Transverse colon (tissue), 4 donors: ENCODE measurements at regions not wholly inside any gene's neighbourhood (a gene's known extent, or its start where the extent isn't known, plus 50 kb on each side); places are given as distances from the start of the nearest gene placed in this dataset.

ENCODE experiments used
- DNase-seq: peaks from one replicate; pipeline ENCODE4 v3.0.0-alpha.2; 2019
- H3K27ac ChIP-seq, 4 donors: fragments of 200-600 bp; sonication (generic); 2 replicates each; pipeline ENCODE4 v1.5.1; 2016 to 2018; ENCODE audit warnings: inconsistent platforms in 4 of 4
- H3K27me3 ChIP-seq: fragments of 200-600 bp; sonication (generic); 2 replicates; pipeline ENCODE4 v1.5.1; 2017; ENCODE audit warnings: inconsistent platforms
- H3K36me3 ChIP-seq, 4 donors: fragments of 200-600 bp; sonication (generic); 2 replicates each; pipeline ENCODE4 v1.5.1; 2017 to 2019; ENCODE audit warnings: inconsistent platforms in 4 of 4
- H3K4me1 ChIP-seq, 4 donors: fragments of 200-600 bp; sonication (generic); 2 replicates each; pipeline ENCODE4 v1.5.1; 2017 to 2020; ENCODE audit warnings: inconsistent platforms in 4 of 4
- H3K4me3 ChIP-seq, 4 donors: fragments of 200-600 bp; sonication (generic); 1 replicate in 1 of 4; 2 replicates in 3 of 4; pipeline versions ENCODE4 v1.5.1 to v1.6.1; 2017 to 2019; ENCODE audit warnings: inconsistent platforms in 4 of 4
- H3K9me3 ChIP-seq, 2 donors: fragments of 200-600 bp; sonication (generic); 2 replicates each; pipeline ENCODE4 v1.5.1; 2017 to 2019; ENCODE audit warnings: inconsistent platforms in 2 of 2
- CTCF ChIP-seq, 5 experiments: fragments of 200-600 bp in 3 of 5; fragments of 450-650 bp in 2 of 5; sonication (generic) in 3 of 5; IDR thresholded peaks; 1 replicate in 2 of 5; 2 replicates in 3 of 5; pipeline ENCODE4 v1.5.1; 2016 to 2017; ENCODE audit warnings: antibody characterized with exemption in 5 of 5, inconsistent platforms in 3 of 5, mild to moderate bottlenecking in 2 of 5, moderate library complexity in 1 of 5
- EP300 ChIP-seq: sonication (generic); formaldehyde crosslinking; IDR thresholded peaks from one replicate; pipeline ENCODE4 v1.6.1; 2017; ENCODE audit warnings: antibody characterized with exemption, low read depth
- POLR2A ChIP-seq: fragments of 450-650 bp; IDR thresholded peaks from one replicate; pipeline ENCODE4 v1.6.1; 2016; ENCODE audit warnings: antibody characterized with exemption, mild to moderate bottlenecking, moderate library complexity
- POLR2AphosphoS5 ChIP-seq, 3 donors: sonication (generic); formaldehyde crosslinking; IDR thresholded peaks; one replicate each; pipeline ENCODE4 v1.6.1; 2016; ENCODE audit warnings: antibody characterized with exemption in 3 of 3
- WGBS, 2 donors: methylation state at CpG; one replicate each; pipeline ENCODE4 v1.1.5; 2018; ENCODE audit warnings: low coverage in 1 of 2; 5-methylcytosine and 5-hydroxymethylcytosine counted together
- in situ Hi-C, 4 donors: fragments of 200-750 bp; cut with MboI; loops; one replicate each; pipeline versions ENCODE4 v1.15.0 to v1.15.1; 2017; ENCODE audit warnings: low sequenced_read_pairs in 3 of 4, low pct_ligation_motif_present in 1 of 4, low pct_unique_long_range_greater_than_20kb in 1 of 4
- intact Hi-C: fragments of 100-400 bp; cut with DNase I; formaldehyde crosslinking; loops from one replicate; pipeline ENCODE4 v1.15.1; 2023; ENCODE audit warnings: low total_unique reads

- H3K9me3 ChIP-seq = no peaks in the 10 kb centered on the region
- intact Hi-C loops (no loop called here), in situ Hi-C loops (no loop called here)
- no peak overlapping the region for H3K4me3 ChIP-seq
- WGBS, 2 donors = 29 to 54% methylated on average over 2 of the region's 2 CpGs
- H3K27me3 ChIP-seq = no peaks in the 10 kb centered on the region
- no peak for DNase-seq
- H3K4me1 ChIP-seq = no peaks in the 10 kb centered on the region
- TF ChIP-seq POLR2A (no peak), EP300 (no peak), POLR2AphosphoS5 (IDR thresholded peaks at IDR 0.05) (no peak), CTCF (IDR thresholded peaks at IDR 0.05) (no peak)
- no peak overlapping the region for H3K27ac ChIP-seq
- no peaks in the 10 kb centered on the region for H3K36me3 ChIP-seq
Measured at GRCh38 chr12:59046763-59047534, 126.6 kb upstream of the LRIG3 start.

GRCh38 chr12:59044791-59045190, 124.5 kb upstream of the LRIG3 start:
- in situ Hi-C loops = no loop called here
- 78 to 86% methylated on average over 2 of the region's 2 CpGs for WGBS, 2 donors

GRCh38 chr12:59041241-59042121, 121.2 kb upstream of the LRIG3 start:
- WGBS, 2 donors = 47 to 54% methylated on average over 4 of the region's 4 CpGs
- Histone ChIP-seq H3K9me3 (no peaks in the 10 kb centered on the region), H3K36me3 (no peaks in the 10 kb centered on the region), H3K27me3 (no peaks in the 10 kb centered on the region), H3K4me3 (no peak overlapping the region), H3K4me1 (peaks cover 0 to 5% (median 1%) of the 10 kb centered on the region in 4 donors), H3K27ac (peak overlapping the region; percentile 39 to 68 (median 40))
- in situ Hi-C loops = no loop called here
- intact Hi-C loops = no loop called here
- no peak for TF ChIP-seq CTCF (IDR thresholded peaks at IDR 0.05)
- peak in 2 of 3 donors; percentile 68 to 80 for TF ChIP-seq POLR2AphosphoS5 (IDR thresholded peaks at IDR 0.05)
- TF ChIP-seq EP300 = no peak
- TF ChIP-seq POLR2A = no peak
- no peak for DNase-seq

More at GRCh38 chr12:59044791-59045190, 124.5 kb upstream of the LRIG3 start:
- no peaks in the 10 kb centered on the region for H3K36me3 ChIP-seq
- H3K4me1 ChIP-seq = peaks cover 0 to 5% (median 1%) of the 10 kb centered on the region in 4 donors
- no peak for DNase-seq
- no peaks in the 10 kb centered on the region for H3K27me3 ChIP-seq
- intact Hi-C loops = no loop called here
- H3K4me3 ChIP-seq = no peak overlapping the region
- H3K27ac ChIP-seq = no peak overlapping the region
- no peaks in the 10 kb centered on the region for H3K9me3 ChIP-seq
- TF ChIP-seq EP300 (no peak), POLR2A (no peak), POLR2AphosphoS5 (IDR thresholded peaks at IDR 0.05) (no peak), CTCF (IDR thresholded peaks at IDR 0.05) (no peak)

DNA sequence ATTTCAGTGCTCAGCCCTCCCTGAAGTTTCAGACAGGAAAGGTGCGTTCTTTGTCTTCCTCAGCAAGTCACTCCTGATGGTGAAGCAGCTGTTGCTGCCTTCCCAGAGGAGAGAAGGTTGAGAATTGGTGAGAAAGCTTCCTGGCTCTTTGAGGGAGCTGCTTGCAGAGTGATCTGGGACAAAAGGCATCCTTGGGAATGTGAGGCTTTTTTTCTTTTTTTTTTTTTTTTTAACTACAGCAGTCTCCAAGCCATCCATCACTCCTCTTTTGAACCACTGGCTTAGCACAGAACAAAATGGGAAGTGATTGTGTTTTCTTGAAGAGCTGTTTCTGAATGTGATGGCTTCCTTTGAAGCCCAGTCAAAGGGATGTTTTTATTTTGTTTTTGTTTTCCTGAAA, 120.4 kb upstream of the LRIG3 start:
- no peak for DNase-seq
- H3K27me3 ChIP-seq = no peaks in the 10 kb centered on the region
- no peaks in the 10 kb centered on the region for H3K36me3 ChIP-seq
- TF ChIP-seq EP300 (no peak), POLR2A (no peak), CTCF (IDR thresholded peaks at IDR 0.05) (no peak), POLR2AphosphoS5 (IDR thresholded peaks at IDR 0.05) (no peak)
- H3K4me1 ChIP-seq = peaks cover 0 to 11% (median 7%) of the 10 kb centered on the region in 4 donors
- no peak overlapping the region for H3K4me3 ChIP-seq
- in situ Hi-C loops (no loop called here), intact Hi-C loops (no loop called here)
- peak overlapping the region; percentile 20 to 68 (median 37) for H3K27ac ChIP-seq
- 48 to 83% methylated on average over 1 of the region's 1 CpG for WGBS, 2 donors
- H3K9me3 ChIP-seq = no peaks in the 10 kb centered on the region
